ENCODE measurements at regions not wholly inside any gene's neighbourhood (a gene's known extent, or its start where the extent isn't known, plus 50 kb on each side); places are given as distances from the start of the nearest gene placed in this dataset.
"Not testable (repeated sequence)": the region's sequence is repeated elsewhere in the genome, so short reads cannot be mapped to it uniquely, and the experiment has no call there.

DNA sequence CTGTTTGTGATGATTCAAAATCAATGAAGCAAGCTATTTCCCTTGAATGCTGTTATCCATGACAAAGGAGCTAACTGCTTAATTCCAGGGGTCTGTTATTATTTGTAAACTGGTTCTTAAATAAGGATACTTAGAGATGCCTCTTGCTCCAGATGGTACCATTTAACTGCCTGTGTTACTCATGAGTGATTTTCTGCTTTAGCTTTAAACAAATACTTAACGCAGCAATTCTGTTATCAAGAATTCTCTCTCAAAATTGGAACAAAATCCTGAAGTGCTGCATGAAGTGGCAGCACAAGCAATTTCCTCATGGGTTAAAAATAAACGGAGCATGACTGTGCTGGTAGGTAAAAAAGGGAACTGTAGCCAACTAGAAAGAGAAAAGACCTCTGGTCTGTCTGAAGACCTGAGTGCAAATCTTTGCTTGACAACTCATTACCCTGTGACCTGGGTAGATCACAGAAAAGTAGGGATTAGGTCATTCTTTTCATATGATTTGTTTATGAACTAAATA lies 62.5 kb upstream of the GBE1 start:
- Histone ChIP-seq H3K36me3 (ENCODE audit: low read depth) (no peaks in the 10 kb centered on the region), H3K4me3 (ENCODE audit: severe bottlenecking) (no peak overlapping the region), H3K9me3 (ENCODE audit: severe bottlenecking) (no peaks in the 10 kb centered on the region), H3K27ac (ENCODE audit: poor library complexity, severe bottlenecking) (no peak overlapping the region), H3K27me3 (ENCODE audit: insufficient read depth, poor library complexity, severe bottlenecking) (no peaks in the 10 kb centered on the region), H3K4me1 (ENCODE audit: insufficient read depth, poor library complexity, severe bottlenecking) (no peaks in the 10 kb centered on the region)
- DNase-seq (ENCODE audit: low spot score) (no peak), ATAC-seq (ENCODE audit: low read depth) (no peak)
- TF ChIP-seq, protein P1, sequence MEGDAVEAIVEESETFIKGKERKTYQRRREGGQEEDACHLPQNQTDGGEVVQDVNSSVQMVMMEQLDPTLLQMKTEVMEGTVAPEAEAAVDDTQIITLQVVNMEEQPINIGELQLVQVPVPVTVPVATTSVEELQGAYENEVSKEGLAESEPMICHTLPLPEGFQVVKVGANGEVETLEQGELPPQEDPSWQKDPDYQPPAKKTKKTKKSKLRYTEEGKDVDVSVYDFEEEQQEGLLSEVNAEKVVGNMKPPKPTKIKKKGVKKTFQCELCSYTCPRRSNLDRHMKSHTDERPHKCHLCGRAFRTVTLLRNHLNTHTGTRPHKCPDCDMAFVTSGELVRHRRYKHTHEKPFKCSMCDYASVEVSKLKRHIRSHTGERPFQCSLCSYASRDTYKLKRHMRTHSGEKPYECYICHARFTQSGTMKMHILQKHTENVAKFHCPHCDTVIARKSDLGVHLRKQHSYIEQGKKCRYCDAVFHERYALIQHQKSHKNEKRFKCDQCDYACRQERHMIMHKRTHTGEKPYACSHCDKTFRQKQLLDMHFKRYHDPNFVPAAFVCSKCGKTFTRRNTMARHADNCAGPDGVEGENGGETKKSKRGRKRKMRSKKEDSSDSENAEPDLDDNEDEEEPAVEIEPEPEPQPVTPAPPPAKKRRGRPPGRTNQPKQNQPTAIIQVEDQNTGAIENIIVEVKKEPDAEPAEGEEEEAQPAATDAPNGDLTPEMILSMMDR (IDR thresholded peaks at IDR 0.05; ENCODE audit: poor library complexity, severe bottlenecking) = no peak

DNA sequence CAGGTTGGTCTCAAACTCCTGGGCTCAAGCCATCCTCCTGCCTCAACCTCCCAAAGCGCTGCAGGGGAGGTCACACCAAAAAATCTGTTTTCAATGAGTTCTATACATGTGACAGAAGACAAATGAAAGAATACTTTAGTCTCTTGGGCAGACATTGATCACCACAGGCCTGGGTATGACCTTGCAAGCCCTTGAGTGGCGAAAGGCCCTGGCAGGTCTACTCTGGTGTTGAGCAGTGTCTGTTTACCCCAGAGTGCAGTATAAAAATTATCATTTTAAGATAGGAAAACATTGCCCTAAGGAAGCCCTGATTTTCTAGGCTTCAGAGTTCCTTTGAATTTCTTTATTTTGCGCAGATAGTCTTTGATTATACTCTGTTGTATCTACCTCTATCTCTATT lies 61.6 kb upstream of the GBE1 start:
- Histone ChIP-seq H3K36me3 (ENCODE audit: low read depth) (no peaks in the 10 kb centered on the region), H3K4me1 (ENCODE audit: insufficient read depth, poor library complexity, severe bottlenecking) (no peaks in the 10 kb centered on the region), H3K4me3 (ENCODE audit: severe bottlenecking) (no peak overlapping the region), H3K9me3 (ENCODE audit: severe bottlenecking) (no peaks in the 10 kb centered on the region), H3K27me3 (ENCODE audit: insufficient read depth, poor library complexity, severe bottlenecking) (no peaks in the 10 kb centered on the region), H3K27ac (ENCODE audit: poor library complexity, severe bottlenecking) (no peak overlapping the region)
- ATAC-seq (ENCODE audit: low read depth) = no peak
- DNase-seq (ENCODE audit: low spot score) = no peak
- TF ChIP-seq, protein P1 (IDR thresholded peaks at IDR 0.05; ENCODE audit: poor library complexity, severe bottlenecking) = no peak

DNA sequence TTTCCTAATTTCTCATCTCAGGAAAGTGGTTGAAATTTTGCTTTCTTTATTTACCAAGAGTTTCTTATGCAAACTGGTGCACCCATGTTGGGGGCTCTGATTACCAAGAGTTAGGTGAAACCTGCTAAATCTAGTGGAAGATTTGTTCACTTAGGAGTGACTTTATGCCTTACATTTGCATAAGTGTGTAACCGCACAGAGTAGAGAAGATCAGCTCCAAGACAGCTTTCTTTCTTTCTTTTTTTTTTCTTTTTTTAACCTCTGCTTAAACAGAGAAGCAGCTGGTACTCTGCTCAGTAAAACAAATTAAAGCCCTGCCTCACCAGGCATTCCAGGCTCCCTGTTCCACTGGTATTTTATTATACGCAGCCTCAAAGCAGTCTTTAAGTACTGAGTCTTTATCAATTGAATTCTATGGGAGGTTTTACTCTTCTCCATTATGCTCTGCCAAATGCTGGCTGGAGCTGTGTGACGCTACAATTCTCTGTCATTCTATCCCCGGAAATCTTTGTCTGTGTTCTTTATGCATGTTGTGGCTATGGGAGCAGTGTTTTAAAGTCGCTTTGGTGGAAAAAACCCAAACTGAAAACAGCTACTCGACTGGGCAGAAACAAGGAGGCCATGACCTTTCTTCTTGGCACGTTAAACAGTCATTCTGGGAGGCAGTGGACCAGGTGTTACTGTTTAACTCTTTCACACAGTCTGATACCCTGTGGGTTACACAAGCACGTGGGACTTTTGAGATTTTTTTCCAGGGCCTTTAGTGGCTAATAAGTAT lies 55.2 kb upstream of the GBE1 start:
- ATAC-seq (ENCODE audit: low read depth) = no peak
- Histone ChIP-seq H3K27ac (ENCODE audit: poor library complexity, severe bottlenecking) (no peak overlapping the region), H3K4me1 (ENCODE audit: insufficient read depth, poor library complexity, severe bottlenecking) (no peaks in the 10 kb centered on the region), H3K4me3 (ENCODE audit: severe bottlenecking) (no peak overlapping the region), H3K9me3 (ENCODE audit: severe bottlenecking) (no peaks in the 10 kb centered on the region), H3K27me3 (ENCODE audit: insufficient read depth, poor library complexity, severe bottlenecking) (no peaks in the 10 kb centered on the region), H3K36me3 (ENCODE audit: low read depth) (no peaks in the 10 kb centered on the region)
- DNase-seq (ENCODE audit: low spot score) = no peak
- TF ChIP-seq, protein P1 (IDR thresholded peaks at IDR 0.05; ENCODE audit: poor library complexity, severe bottlenecking) = no peak

DNA sequence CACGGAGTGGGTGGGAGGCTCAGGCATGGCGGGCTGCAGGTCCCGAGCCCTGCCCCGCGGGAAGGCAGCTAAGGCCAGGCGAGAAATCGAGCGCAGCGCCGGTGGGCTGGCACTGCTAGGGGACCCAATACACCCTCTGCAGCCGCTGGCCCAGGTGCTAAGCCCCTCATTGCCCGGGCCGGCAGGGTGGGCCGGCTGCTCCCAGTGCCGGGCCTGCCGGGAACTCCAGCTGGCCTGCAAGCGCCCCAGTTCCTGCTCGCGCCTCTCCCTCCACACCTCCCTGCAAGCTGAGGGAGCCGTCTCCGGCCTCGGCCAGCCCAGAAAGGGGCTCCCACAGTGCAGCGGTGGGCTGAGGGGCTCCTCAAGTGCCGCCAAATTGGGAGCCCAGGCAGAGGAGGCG lies 50.7 kb upstream of the GBE1 start:
- not testable (repeated sequence) for H3K36me3 ChIP-seq (ENCODE audit: low read depth); H3K27me3 ChIP-seq (ENCODE audit: insufficient read depth, poor library complexity, severe bottlenecking); H3K27ac ChIP-seq (ENCODE audit: poor library complexity, severe bottlenecking); H3K4me1 ChIP-seq (ENCODE audit: insufficient read depth, poor library complexity, severe bottlenecking); H3K4me3 ChIP-seq (ENCODE audit: severe bottlenecking); ATAC-seq (ENCODE audit: low read depth); H3K9me3 ChIP-seq (ENCODE audit: severe bottlenecking); DNase-seq (ENCODE audit: low spot score)
